ENCODE measurements at regions not wholly inside any gene's neighbourhood (a gene's known extent, or its start where the extent isn't known, plus 50 kb on each side); places are given as distances from the start of the nearest gene placed in this dataset.

DNA sequence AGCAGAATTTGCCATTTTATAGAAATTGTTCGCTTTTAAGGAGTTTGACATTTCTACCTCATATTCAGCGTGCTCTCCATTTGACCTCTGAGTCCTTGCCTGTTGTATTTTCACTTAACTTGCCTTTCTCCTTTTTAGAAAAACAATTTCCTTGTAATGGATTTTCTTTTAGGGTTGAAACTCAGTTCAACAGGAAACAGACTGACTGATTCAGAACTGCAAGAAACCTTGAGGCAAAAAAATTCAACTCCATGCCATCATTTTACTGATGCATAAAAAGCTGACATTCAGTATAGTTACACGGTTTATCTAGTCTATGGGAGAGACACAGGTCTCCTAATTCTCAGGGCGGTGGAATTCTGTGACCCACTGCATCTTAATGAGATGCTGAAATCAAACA is 59.8 kb downstream of the MRPS30 start:
- Histone ChIP-seq H3K4me2 (ENCODE audit: insufficient read depth, low read length) (no peak overlapping the region), H3K36me3 (ENCODE audit: insufficient read depth, low read length) (no peaks in the 10 kb centered on the region), H3K27ac (ENCODE audit: low read depth, low read length) (no peak overlapping the region), H3K4me3 (ENCODE audit: insufficient read depth, low read length) (no peak overlapping the region), H3K9me3 (ENCODE audit: low read depth, low read length) (no peaks in the 10 kb centered on the region), H3K27me3 (ENCODE audit: insufficient read depth, low read length) (no peaks in the 10 kb centered on the region), H2AFZ (ENCODE audit: low read length) (no peak overlapping the region), H3K4me1 (ENCODE audit: insufficient read depth, low read length) (no peaks in the 10 kb centered on the region), H3K79me2 (ENCODE audit: insufficient read depth, low read length) (no peaks in the 10 kb centered on the region), H4K20me1 (ENCODE audit: insufficient read depth, low read length) (no peaks in the 10 kb centered on the region)
- no peak for DNase-seq (ENCODE audit: insufficient read length, low spot score, missing footprints)
- TF ChIP-seq, protein P1, sequence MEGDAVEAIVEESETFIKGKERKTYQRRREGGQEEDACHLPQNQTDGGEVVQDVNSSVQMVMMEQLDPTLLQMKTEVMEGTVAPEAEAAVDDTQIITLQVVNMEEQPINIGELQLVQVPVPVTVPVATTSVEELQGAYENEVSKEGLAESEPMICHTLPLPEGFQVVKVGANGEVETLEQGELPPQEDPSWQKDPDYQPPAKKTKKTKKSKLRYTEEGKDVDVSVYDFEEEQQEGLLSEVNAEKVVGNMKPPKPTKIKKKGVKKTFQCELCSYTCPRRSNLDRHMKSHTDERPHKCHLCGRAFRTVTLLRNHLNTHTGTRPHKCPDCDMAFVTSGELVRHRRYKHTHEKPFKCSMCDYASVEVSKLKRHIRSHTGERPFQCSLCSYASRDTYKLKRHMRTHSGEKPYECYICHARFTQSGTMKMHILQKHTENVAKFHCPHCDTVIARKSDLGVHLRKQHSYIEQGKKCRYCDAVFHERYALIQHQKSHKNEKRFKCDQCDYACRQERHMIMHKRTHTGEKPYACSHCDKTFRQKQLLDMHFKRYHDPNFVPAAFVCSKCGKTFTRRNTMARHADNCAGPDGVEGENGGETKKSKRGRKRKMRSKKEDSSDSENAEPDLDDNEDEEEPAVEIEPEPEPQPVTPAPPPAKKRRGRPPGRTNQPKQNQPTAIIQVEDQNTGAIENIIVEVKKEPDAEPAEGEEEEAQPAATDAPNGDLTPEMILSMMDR (IDR thresholded peaks at IDR 0.05; ENCODE audit: extremely low read depth, low read depth, low read length), result no peak

DNA sequence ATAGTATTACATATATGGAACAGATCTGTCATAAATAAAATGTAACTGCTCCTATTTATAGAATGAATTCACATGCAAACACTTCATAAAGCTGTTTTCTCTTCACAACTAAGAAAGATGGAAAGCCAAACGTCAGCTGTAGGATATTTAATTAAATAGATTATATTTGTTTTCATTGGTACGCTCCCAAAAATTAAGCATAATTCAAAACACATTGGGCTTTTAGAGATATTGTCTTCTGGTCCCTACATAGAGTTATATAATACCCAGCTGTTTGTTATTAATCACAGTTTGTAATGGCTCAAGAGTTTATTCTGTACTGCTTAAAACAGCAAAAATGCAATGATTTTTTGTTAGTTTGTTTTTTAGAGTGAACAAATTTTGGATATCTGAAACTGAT is 61.2 kb downstream of the MRPS30 start:
- Histone ChIP-seq H3K27me3 (ENCODE audit: insufficient read depth, low read length) (no peaks in the 10 kb centered on the region), H3K27ac (ENCODE audit: low read depth, low read length) (no peak overlapping the region), H2AFZ (ENCODE audit: low read length) (no peak overlapping the region), H3K4me1 (ENCODE audit: insufficient read depth, low read length) (no peaks in the 10 kb centered on the region), H3K4me2 (ENCODE audit: insufficient read depth, low read length) (no peak overlapping the region), H4K20me1 (ENCODE audit: insufficient read depth, low read length) (no peaks in the 10 kb centered on the region), H3K9me3 (ENCODE audit: low read depth, low read length) (no peaks in the 10 kb centered on the region), H3K4me3 (ENCODE audit: insufficient read depth, low read length) (no peak overlapping the region), H3K36me3 (ENCODE audit: insufficient read depth, low read length) (no peaks in the 10 kb centered on the region), H3K79me2 (ENCODE audit: insufficient read depth, low read length) (no peaks in the 10 kb centered on the region)
- DNase-seq (ENCODE audit: insufficient read length, low spot score, missing footprints), result no peak
- TF ChIP-seq, protein P1 (IDR thresholded peaks at IDR 0.05; ENCODE audit: extremely low read depth, low read depth, low read length), result no peak

DNA sequence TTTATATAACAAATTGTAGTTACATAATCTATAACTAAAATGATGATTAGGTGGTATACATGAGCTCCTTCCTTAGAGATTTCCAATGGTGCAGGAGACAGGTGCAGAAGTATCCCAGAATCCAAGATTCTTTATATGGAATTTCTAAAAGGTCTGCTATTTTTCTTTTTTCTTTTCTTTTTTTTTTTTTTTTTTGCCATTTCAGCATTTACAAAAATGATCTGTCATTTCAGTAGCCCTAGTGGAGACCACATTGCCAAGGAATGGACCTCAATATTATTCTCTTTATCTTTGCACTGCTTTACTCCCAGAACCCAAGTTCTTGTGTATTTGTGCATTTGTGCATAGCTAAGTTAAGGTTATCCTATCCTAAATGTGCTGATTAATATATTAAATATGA is 61.7 kb downstream of the MRPS30 start:
- no peaks in the 10 kb centered on the region for H3K36me3 ChIP-seq (ENCODE audit: insufficient read depth, low read length)

GRCh38 chr5:44871401-44871800 is 62.7 kb downstream of the MRPS30 start:
- DNase-seq (ENCODE audit: insufficient read length, low spot score, missing footprints), result no peak
- H4K20me1 ChIP-seq (ENCODE audit: insufficient read depth, low read length), result no peaks in the 10 kb centered on the region
- H3K27me3 ChIP-seq (ENCODE audit: insufficient read depth, low read length), result no peaks in the 10 kb centered on the region
- H3K9me3 ChIP-seq (ENCODE audit: low read depth, low read length), result no peaks in the 10 kb centered on the region
- H3K4me1 ChIP-seq (ENCODE audit: insufficient read depth, low read length), result no peaks in the 10 kb centered on the region
- H3K36me3 ChIP-seq (ENCODE audit: insufficient read depth, low read length), result no peaks in the 10 kb centered on the region
- no peak overlapping the region for H3K27ac ChIP-seq (ENCODE audit: low read depth, low read length)
- H3K79me2 ChIP-seq (ENCODE audit: insufficient read depth, low read length), result no peaks in the 10 kb centered on the region
- H3K4me3 ChIP-seq (ENCODE audit: insufficient read depth, low read length), result no peak overlapping the region
- no peak overlapping the region for H2AFZ ChIP-seq (ENCODE audit: low read length)
- TF ChIP-seq, protein P1 (IDR thresholded peaks at IDR 0.05; ENCODE audit: extremely low read depth, low read depth, low read length), result no peak
- H3K4me2 ChIP-seq (ENCODE audit: insufficient read depth, low read length), result no peak overlapping the region

More for the DNA sequence above, 61.7 kb downstream of the MRPS30 start:
- Histone ChIP-seq H3K4me2 (ENCODE audit: insufficient read depth, low read length) (no peak overlapping the region), H2AFZ (ENCODE audit: low read length) (no peak overlapping the region), H4K20me1 (ENCODE audit: insufficient read depth, low read length) (no peaks in the 10 kb centered on the region), H3K9me3 (ENCODE audit: low read depth, low read length) (no peaks in the 10 kb centered on the region), H3K4me3 (ENCODE audit: insufficient read depth, low read length) (no peak overlapping the region), H3K27ac (ENCODE audit: low read depth, low read length) (no peak overlapping the region), H3K27me3 (ENCODE audit: insufficient read depth, low read length) (no peaks in the 10 kb centered on the region), H3K4me1 (ENCODE audit: insufficient read depth, low read length) (no peaks in the 10 kb centered on the region), H3K79me2 (ENCODE audit: insufficient read depth, low read length) (no peaks in the 10 kb centered on the region)
- TF ChIP-seq, protein P1 (IDR thresholded peaks at IDR 0.05; ENCODE audit: extremely low read depth, low read depth, low read length), result no peak
- DNase-seq (ENCODE audit: insufficient read length, low spot score, missing footprints), result no peak
